OCI-LY7 (cell line): ENCODE measurements at regions not wholly inside any gene's neighbourhood (a gene's known extent, or its start where the extent isn't known, plus 50 kb on each side); places are given as distances from the start of the nearest gene placed in this dataset.

Experiments
- BruUV-seq: library from RNA; stranded (reverse); fragments of 400-500 nt; replicated peaks from 2 replicates; lab custom pipeline; 2021; lab: Mats Ljungman, UMichigan
- CTCF ChIA-PET: fragments of 300-600 bp; sonication (Branson Sonifier 250); formaldehyde crosslinking; loops from one replicate; lab custom pipeline; 2022; ENCODE audit warnings: antibody characterized with exemption; ENCODE audit not compliant: unreplicated experiment; lab: Charles Lee
- POLR2A ChIA-PET: fragments of 300-600 bp; sonication (Branson Sonifier 250); formaldehyde crosslinking; loops from one replicate; lab custom pipeline; 2022; ENCODE audit warnings: antibody characterized with exemption; lab: Charles Lee
- DNase-seq: peaks from one replicate; pipeline ENCODE4 v3.0.0-alpha.2; 2015; ENCODE audit warnings: low spot score
- H2AFZ ChIP-seq: fragments of 200-600 bp; sonication (generic), shearing (Covaris generic); 2 replicates; pipeline ENCODE4 v1.6.1; 2014; ENCODE audit warnings: mild to moderate bottlenecking, antibody characterized with exemption, low read length, moderate library complexity
- H3K27ac ChIP-seq: fragments of 200-600 bp; sonication (generic); 2 replicates; pipeline ENCODE4 v1.5.1; 2014; ENCODE audit warnings: mixed run types, low read depth, mild to moderate bottlenecking, moderate library complexity, low read length, inconsistent platforms; ENCODE audit not compliant: poor library complexity, severe bottlenecking
- H3K36me3 ChIP-seq: fragments of 200-600 bp; sonication (generic); 2 replicates; pipeline ENCODE4 v1.6.1; 2014; ENCODE audit warnings: mild to moderate bottlenecking, antibody characterized with exemption, low read length, moderate library complexity, mixed read lengths; ENCODE audit not compliant: insufficient read depth
- H3K4me1 ChIP-seq: fragments of 200-600 bp; sonication (generic); 2 replicates; pipeline ENCODE4 v1.5.1; 2014; ENCODE audit warnings: mild to moderate bottlenecking, low read length; ENCODE audit not compliant: insufficient read depth, poor library complexity, severe bottlenecking
- H3K4me2 ChIP-seq: fragments of 200-600 bp; sonication (generic); 2 replicates; pipeline ENCODE4 v1.6.1; 2014; ENCODE audit warnings: mild to moderate bottlenecking, low read length
- H3K4me3 ChIP-seq: fragments of 200-600 bp; sonication (generic); 2 replicates; pipeline ENCODE4 v1.5.1; 2014; ENCODE audit warnings: mild to moderate bottlenecking, low read depth, low read length; ENCODE audit not compliant: poor library complexity, severe bottlenecking
- H3K79me2 ChIP-seq: fragments of 200-600 bp; sonication (generic); 2 replicates; pipeline ENCODE4 v1.6.1; 2016; ENCODE audit warnings: low read depth, mild to moderate bottlenecking, low read length, moderate library complexity, mixed read lengths; ENCODE audit not compliant: insufficient read depth
- H3K9me2 ChIP-seq: fragments of 200-600 bp; sonication (generic); 2 replicates; pipeline ENCODE4 v1.6.1; 2016; ENCODE audit warnings: mild to moderate bottlenecking, low read length, mixed read lengths; ENCODE audit not compliant: insufficient read depth
- H3K9me3 ChIP-seq: fragments of 200-600 bp; sonication (generic); 2 replicates; pipeline ENCODE4 v1.6.1; 2014; ENCODE audit warnings: mild to moderate bottlenecking, mixed run types, low read length, mixed read lengths
- H4K20me1 ChIP-seq: fragments of 200-600 bp; sonication (generic); 2 replicates; pipeline ENCODE4 v1.6.1; 2014; ENCODE audit warnings: mild to moderate bottlenecking, antibody characterized with exemption, low read length, moderate library complexity, mixed read lengths; ENCODE audit not compliant: insufficient read depth
- EZH2phosphoT487 ChIP-seq: fragments of 200-600 bp; sonication (generic); IDR thresholded peaks from 2 replicates; pipeline ENCODE4 v1.6.1; 2018; ENCODE audit warnings: low read depth, borderline replicate concordance, mild to moderate bottlenecking, mixed run types, antibody characterized with exemption, low read length, moderate library complexity, mixed read lengths
- intact Hi-C: fragments of 100-400 bp; cut with micrococcal nuclease; formaldehyde crosslinking; loops from one replicate; pipeline ENCODE4 v1.10.0; 2022; ENCODE audit not compliant: unreplicated experiment
- TF ChIP-seq, protein P1 (sequence below): fragments of 200-600 bp; sonication (generic); conservative IDR thresholded peaks from 2 replicates; pipeline ENCODE4 v1.5.1; 2014; ENCODE audit warnings: mild to moderate bottlenecking, antibody characterized with exemption, low read length, moderate library complexity, mixed read lengths

DNA sequence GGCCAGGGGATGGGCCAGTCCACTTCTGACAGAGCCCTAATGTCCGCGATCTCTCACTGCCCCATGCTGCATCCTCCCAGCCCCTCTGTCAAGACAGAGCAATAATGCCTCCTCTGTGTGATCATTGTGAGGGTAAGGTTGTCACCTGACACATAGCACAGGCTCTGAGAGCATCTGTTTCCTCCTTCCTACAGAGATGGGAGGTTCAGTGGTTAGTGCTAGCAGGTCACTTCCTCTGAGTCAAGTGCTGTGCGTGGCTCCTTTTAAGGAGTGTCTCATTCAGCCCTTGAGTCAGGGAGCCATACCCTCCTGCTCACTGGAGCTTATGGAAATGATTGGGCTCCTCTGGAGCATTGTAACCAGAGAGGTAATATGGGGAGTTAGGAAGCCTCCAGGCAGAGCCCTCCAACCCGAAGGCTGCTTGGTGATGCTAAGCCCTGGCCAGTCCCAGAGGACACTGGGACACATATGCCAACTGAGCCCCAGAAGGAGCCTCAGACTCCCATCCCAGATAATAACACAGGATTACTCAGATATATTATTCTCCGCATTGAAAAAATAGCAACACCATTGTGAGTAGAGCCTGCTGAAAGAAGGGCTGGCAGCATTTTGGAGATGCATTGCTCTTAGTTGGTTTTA is 189.0 kb downstream of the GALNT1 start:
- Histone ChIP-seq H2AFZ (no peak overlapping the region), H4K20me1 (no peaks in the 10 kb centered on the region), H3K9me2 (no peaks in the 10 kb centered on the region), H3K4me3 (no peak overlapping the region), H3K4me2 (no peak overlapping the region), H3K79me2 (no peaks in the 10 kb centered on the region), H3K27ac (no peak overlapping the region), H3K9me3 (no peaks in the 10 kb centered on the region), H3K4me1 (no peaks in the 10 kb centered on the region), H3K36me3 (no peaks in the 10 kb centered on the region)
- TF ChIP-seq, protein P1, sequence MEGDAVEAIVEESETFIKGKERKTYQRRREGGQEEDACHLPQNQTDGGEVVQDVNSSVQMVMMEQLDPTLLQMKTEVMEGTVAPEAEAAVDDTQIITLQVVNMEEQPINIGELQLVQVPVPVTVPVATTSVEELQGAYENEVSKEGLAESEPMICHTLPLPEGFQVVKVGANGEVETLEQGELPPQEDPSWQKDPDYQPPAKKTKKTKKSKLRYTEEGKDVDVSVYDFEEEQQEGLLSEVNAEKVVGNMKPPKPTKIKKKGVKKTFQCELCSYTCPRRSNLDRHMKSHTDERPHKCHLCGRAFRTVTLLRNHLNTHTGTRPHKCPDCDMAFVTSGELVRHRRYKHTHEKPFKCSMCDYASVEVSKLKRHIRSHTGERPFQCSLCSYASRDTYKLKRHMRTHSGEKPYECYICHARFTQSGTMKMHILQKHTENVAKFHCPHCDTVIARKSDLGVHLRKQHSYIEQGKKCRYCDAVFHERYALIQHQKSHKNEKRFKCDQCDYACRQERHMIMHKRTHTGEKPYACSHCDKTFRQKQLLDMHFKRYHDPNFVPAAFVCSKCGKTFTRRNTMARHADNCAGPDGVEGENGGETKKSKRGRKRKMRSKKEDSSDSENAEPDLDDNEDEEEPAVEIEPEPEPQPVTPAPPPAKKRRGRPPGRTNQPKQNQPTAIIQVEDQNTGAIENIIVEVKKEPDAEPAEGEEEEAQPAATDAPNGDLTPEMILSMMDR: no peak
- DNase-seq: no peak
- BruUV-seq: no TSS peak
- ChIA-PET CTCF (no interaction called here), POLR2A (interaction anchor here (0.6 kb wide), 2 partner anchors 40 to 114 kb away, joined by 3 to 5 read pairs; no protein-coding TSS in a partner anchor)
- intact Hi-C loops: no loop called here

DNA sequence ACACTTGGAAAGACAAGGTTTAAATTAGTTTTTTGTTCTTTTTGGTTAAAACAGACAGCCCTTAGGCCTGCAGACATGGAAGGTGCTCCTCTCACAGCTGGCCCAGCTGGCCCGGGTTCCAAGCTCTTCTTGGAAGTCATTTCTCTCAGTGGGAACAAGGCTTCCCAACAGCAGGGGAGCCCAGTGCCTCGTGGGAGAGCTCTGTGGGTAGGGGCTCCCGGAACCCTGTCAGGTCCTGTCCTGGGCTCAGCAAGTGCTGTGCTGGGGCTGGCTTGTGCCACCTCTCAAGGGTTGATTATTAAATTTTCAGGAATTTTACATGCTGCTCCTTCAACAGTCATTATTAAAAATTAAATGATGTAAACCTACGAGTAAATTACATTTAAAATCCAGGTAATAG is 189.6 kb downstream of the GALNT1 start:
- Histone ChIP-seq H3K4me2 (no peak overlapping the region), H3K4me1 (no peaks in the 10 kb centered on the region), H3K36me3 (no peaks in the 10 kb centered on the region), H4K20me1 (no peaks in the 10 kb centered on the region), H3K9me3 (no peaks in the 10 kb centered on the region), H3K4me3 (no peak overlapping the region), H2AFZ (no peak overlapping the region), H3K27ac (no peak overlapping the region), H3K79me2 (no peaks in the 10 kb centered on the region), H3K9me2 (no peaks in the 10 kb centered on the region)
- intact Hi-C loops: no loop called here
- no TSS peak for BruUV-seq
- DNase-seq: no peak
- ChIA-PET CTCF (no interaction called here), POLR2A (no interaction called here)
- TF ChIP-seq EZH2phosphoT487: no peak
- TF ChIP-seq, protein P1: no peak

DNA sequence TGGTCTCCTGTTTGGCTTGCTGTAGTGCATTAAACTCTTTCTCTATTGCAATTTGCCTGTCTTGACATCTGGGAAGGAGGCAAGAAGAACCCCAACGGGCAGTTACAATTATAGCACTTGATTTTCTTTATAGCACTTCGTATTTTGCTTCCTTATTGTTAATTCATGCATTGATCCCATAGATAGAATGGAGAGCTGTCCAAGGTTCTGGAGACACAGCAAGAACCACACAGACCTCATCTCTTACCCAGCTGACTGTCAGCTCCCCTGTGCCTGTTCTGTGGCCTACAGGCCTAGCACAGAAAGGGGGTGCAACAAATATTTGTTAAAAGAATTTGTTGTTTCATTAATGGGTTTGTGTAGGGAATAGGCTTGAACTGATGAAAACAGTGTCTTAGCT is 194.3 kb downstream of the GALNT1 start:
- CTCF ChIA-PET: no interaction called here
- Histone ChIP-seq H3K27ac (no peak overlapping the region), H3K9me2 (no peaks in the 10 kb centered on the region), H3K9me3 (no peaks in the 10 kb centered on the region), H3K79me2 (no peaks in the 10 kb centered on the region), H3K4me3 (no peak overlapping the region), H3K36me3 (no peaks in the 10 kb centered on the region), H4K20me1 (no peaks in the 10 kb centered on the region), H3K4me1 (no peaks in the 10 kb centered on the region), H2AFZ (no peak overlapping the region), H3K4me2 (no peak overlapping the region)
- intact Hi-C loops: no loop called here
- BruUV-seq: no TSS peak
- TF ChIP-seq, protein P1: no peak
- TF ChIP-seq EZH2phosphoT487: no peak
- POLR2A ChIA-PET: no interaction called here
- no peak for DNase-seq
